HCT116 (cell line): ENCODE measurements at regions not wholly inside any gene's neighbourhood (a gene's known extent, or its start where the extent isn't known, plus 50 kb on each side); places are given as distances from the start of the nearest gene placed in this dataset.

ENCODE experiments used
- ATAC-seq: fragments of 200-7000 bp; cut with Tn5 transposase; 2 replicates; pipeline ENCODE4 v1.9.1; 2020; ENCODE audit warnings: mild to moderate bottlenecking, moderate library complexity
- BruUV-seq: library from RNA; stranded (reverse); fragments of 400-500 nt; replicated peaks from 2 replicates; lab custom pipeline; 2021; lab: Mats Ljungman, UMichigan
- CTCF ChIA-PET: fragments of 300-600 bp; sonication (Branson Sonifier 250); formaldehyde crosslinking; loops from one replicate; lab custom pipeline; 2021; ENCODE audit warnings: antibody characterized with exemption; lab: Charles Lee
- POLR2A ChIA-PET: fragments of 300-600, 350-600 bp; sonication (Branson Sonifier 250); formaldehyde crosslinking; loops from one replicate; lab custom pipeline; 2021; ENCODE audit warnings: antibody characterized with exemption; lab: Charles Lee
- RAD21 ChIA-PET, 2 experiments: fragments of 300-600 bp; sonication (Branson Sonifier 250); formaldehyde crosslinking; loops; one replicate each; lab custom pipeline; 2023; ENCODE audit warnings: low total read pairs in 2 of 2; ENCODE audit not compliant: uncharacterized antibody in 2 of 2, unreplicated experiment in 2 of 2, low non-redundant PET in 1 of 2; lab: Charles Lee
- DNase-seq: peaks from one replicate; pipeline ENCODE4 v3.0.0-alpha.2; 2010; ENCODE audit warnings: low read depth, low spot score
- H2AFZ ChIP-seq: fragments of 200-600 bp; shearing (Covaris generic), sonication (generic); 2 replicates; pipeline ENCODE4 v1.6.1; 2017; ENCODE audit warnings: low read depth, mixed run types, mixed read lengths, antibody characterized with exemption, low read length; ENCODE audit not compliant: poor library complexity, severe bottlenecking
- H3K27ac ChIP-seq: 2 replicates; pipeline ENCODE4 v1.5.1; 2012; ENCODE audit warnings: low read depth, low read length
- H3K27me3 ChIP-seq: fragments of 200-600 bp; sonication (generic); 2 replicates; pipeline ENCODE4 v1.6.1; 2016; ENCODE audit warnings: mixed run types, low read length, mixed read lengths; ENCODE audit not compliant: insufficient read depth
- H3K36me3 ChIP-seq, 2 experiments: fragments of 200-500 bp in 1 of 2; fragments of 200-600 bp in 1 of 2; sonication (Bioruptor generic) in 1 of 2; sonication (generic) in 1 of 2; 2 replicates each; pipeline versions ENCODE4 v1.5.1 to v1.6.1; 2014 to 2016; ENCODE audit warnings: low read length in 2 of 2, inconsistent platforms in 1 of 2, mixed read lengths in 1 of 2, mixed run types in 1 of 2; ENCODE audit not compliant: insufficient read depth in 2 of 2, control insufficient read depth in 1 of 2
- H3K4me1 ChIP-seq, 2 experiments: fragments of 200-600 bp in 1 of 2; sonication (generic) in 1 of 2; 2 replicates each; pipeline versions ENCODE4 v1.5.1 to v1.6.1; 2012 to 2017; ENCODE audit warnings: low read length in 2 of 2, inconsistent platforms in 1 of 2, mild to moderate bottlenecking in 1 of 2, mixed read lengths in 1 of 2, mixed run types in 1 of 2, moderate library complexity in 1 of 2; ENCODE audit not compliant: insufficient read depth in 2 of 2, control insufficient read depth in 1 of 2
- H3K4me2 ChIP-seq: fragments of 200-600 bp; sonication (generic); 2 replicates; pipeline ENCODE4 v1.6.1; 2017; ENCODE audit warnings: mixed run types, low read length, mixed read lengths
- H3K4me3 ChIP-seq, 2 experiments: fragments of 200-600 bp in 1 of 2; sonication (generic) in 1 of 2; replicated peaks in 1 of 2; 2 replicates each; pipeline ENCODE4 v1.5.1; 2011 to 2016; ENCODE audit warnings: low read length in 2 of 2, control low read depth in 1 of 2, low read depth in 1 of 2, mild to moderate bottlenecking in 1 of 2, mixed read lengths in 1 of 2, mixed run types in 1 of 2
- H3K79me2 ChIP-seq: fragments of 200-600 bp; sonication (generic); 2 replicates; pipeline ENCODE4 v1.6.1; 2017; ENCODE audit warnings: mild to moderate bottlenecking, mixed run types, low read length, moderate library complexity, mixed read lengths; ENCODE audit not compliant: insufficient read depth
- H3K9ac ChIP-seq: fragments of 200-600 bp; sonication (generic); 2 replicates; pipeline ENCODE4 v1.6.1; 2016; ENCODE audit warnings: low read length, mixed read lengths
- H3K9me2 ChIP-seq: fragments of 200-600 bp; sonication (generic), shearing (Covaris generic); 2 replicates; pipeline ENCODE4 v1.6.1; 2017; ENCODE audit warnings: mixed run types, mild to moderate bottlenecking, moderate library complexity; ENCODE audit not compliant: insufficient read depth
- H3K9me3 ChIP-seq, 2 experiments: fragments of 200-500 bp in 1 of 2; fragments of 200-600 bp in 1 of 2; sonication (Bioruptor generic) in 1 of 2; sonication (generic) in 1 of 2; 2 replicates each; pipeline ENCODE4 v1.6.1; 2014 to 2017; ENCODE audit warnings: low read length in 2 of 2, mixed read lengths in 2 of 2, inconsistent platforms in 1 of 2, low read depth in 1 of 2, mild to moderate bottlenecking in 1 of 2, mixed run types in 1 of 2, moderate library complexity in 1 of 2; ENCODE audit not compliant: control insufficient read depth in 1 of 2, insufficient read depth in 1 of 2
- H4K20me1 ChIP-seq: fragments of 200-600 bp; sonication (generic), shearing (Covaris generic); 2 replicates; pipeline ENCODE4 v1.6.1; 2017; ENCODE audit warnings: mixed run types, mild to moderate bottlenecking, moderate library complexity; ENCODE audit not compliant: insufficient read depth
- EGR1 ChIP-seq: IDR thresholded peaks from 2 replicates; pipeline ENCODE4 v1.6.1; 2012; ENCODE audit warnings: low read depth
- EZH2 ChIP-seq: fragments of 200-600 bp; sonication (generic); IDR thresholded peaks from 2 replicates; pipeline ENCODE4 v1.6.1; 2017; ENCODE audit warnings: antibody characterized with exemption, mixed run types
- EZH2phosphoT487 ChIP-seq: fragments of 200-600 bp; IDR thresholded peaks from 2 replicates; pipeline ENCODE4 v1.6.1; 2018; ENCODE audit warnings: antibody characterized with exemption, borderline replicate concordance
- JUND ChIP-seq: IDR thresholded peaks from 2 replicates; pipeline ENCODE4 v1.6.1; 2012
- POLR2A ChIP-seq: IDR thresholded peaks from 2 replicates; pipeline ENCODE4 v1.7.0; 2011; ENCODE audit warnings: borderline replicate concordance; ENCODE audit not compliant: insufficient read depth, insufficient read length; ENCODE audit errors: extremely low read depth
- POLR2AphosphoS5 ChIP-seq: IDR thresholded peaks from 2 replicates; pipeline ENCODE4 v1.6.1; 2011; ENCODE audit warnings: mild to moderate bottlenecking, low read depth, low read length, moderate library complexity
- SIN3A ChIP-seq: IDR thresholded peaks from 2 replicates; pipeline ENCODE4 v1.6.1; 2012; ENCODE audit warnings: low read depth
- SP1 ChIP-seq: IDR thresholded peaks from 2 replicates; pipeline ENCODE4 v1.6.1; 2012; ENCODE audit warnings: low read depth
- SRF ChIP-seq: IDR thresholded peaks from 2 replicates; pipeline ENCODE4 v1.6.1; 2012; ENCODE audit warnings: low read depth
- TCF7L2 ChIP-seq: IDR thresholded peaks from 2 replicates; pipeline ENCODE4 v1.7.0; 2011; ENCODE audit warnings: borderline replicate concordance, inconsistent platforms; ENCODE audit not compliant: insufficient read depth, insufficient read length; ENCODE audit errors: extremely low read depth
- YY1 ChIP-seq: IDR thresholded peaks from 2 replicates; pipeline ENCODE4 v1.6.1; 2011; ENCODE audit warnings: low read length, low read depth, moderate library complexity, mild to moderate bottlenecking; ENCODE audit not compliant: insufficient replicate concordance; ENCODE audit errors: extremely low read depth
- ZFX ChIP-seq: fragments of 450-650 bp; IDR thresholded peaks from 2 replicates; pipeline ENCODE4 v1.6.1; 2017
- ZNF274 ChIP-seq: fragments of 200-500 bp; sonication (Bioruptor generic); IDR thresholded peaks from 2 replicates; pipeline ENCODE4 v1.6.1; 2014; ENCODE audit warnings: mild to moderate bottlenecking, low read depth, low read length, inconsistent platforms
- intact Hi-C: fragments of 100-400 bp; cut with micrococcal nuclease; formaldehyde crosslinking; loops from 2 replicates; pipeline ENCODE4 v1.10.0; 2022
- TF ChIP-seq, protein P1 (sequence below), 3 experiments: fragments of 200-600 bp in 1 of 3; sonication (generic) in 1 of 3; IDR thresholded peaks in 2 of 3; conservative IDR thresholded peaks in 1 of 3; 2 replicates each; pipeline ENCODE4 v1.5.1; 2012 to 2017; ENCODE audit warnings: low read depth in 2 of 3, low read length in 2 of 3, antibody characterized with exemption in 1 of 3, borderline replicate concordance in 1 of 3, control low read depth in 1 of 3, mild to moderate bottlenecking in 1 of 3, mixed read lengths in 1 of 3, mixed run types in 1 of 3, moderate library complexity in 1 of 3; ENCODE audit not compliant: insufficient read depth in 1 of 3

DNA sequence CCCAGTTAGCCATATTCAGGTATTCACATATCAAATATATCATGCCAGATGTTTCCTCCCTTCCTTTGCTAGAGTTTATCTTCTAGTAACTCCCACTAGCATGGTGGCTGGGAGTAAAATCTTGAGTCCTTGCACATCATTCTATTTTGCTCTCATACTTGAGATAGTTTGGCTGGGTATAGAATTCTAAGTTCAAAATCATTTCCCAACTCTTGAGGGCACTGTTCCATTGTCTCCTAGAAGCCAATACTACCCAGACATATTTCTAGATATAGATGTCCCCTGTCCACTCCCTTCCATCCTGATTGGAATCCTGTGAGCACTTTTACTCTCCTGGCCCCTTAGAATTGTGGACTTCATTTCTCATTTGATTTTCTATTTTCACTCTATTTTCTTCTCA lies 104.7 kb downstream of the ZFP64 start:
- TF ChIP-seq SP1 (no peak), EGR1 (no peak), EZH2 (no peak), EZH2phosphoT487 (no peak), YY1 (no peak), SRF (no peak), POLR2A (no peak), ZNF274 (no peak), JUND (no peak), TCF7L2 (no peak), POLR2AphosphoS5 (no peak), SIN3A (no peak), ZFX (no peak)
- TF ChIP-seq, protein P1, sequence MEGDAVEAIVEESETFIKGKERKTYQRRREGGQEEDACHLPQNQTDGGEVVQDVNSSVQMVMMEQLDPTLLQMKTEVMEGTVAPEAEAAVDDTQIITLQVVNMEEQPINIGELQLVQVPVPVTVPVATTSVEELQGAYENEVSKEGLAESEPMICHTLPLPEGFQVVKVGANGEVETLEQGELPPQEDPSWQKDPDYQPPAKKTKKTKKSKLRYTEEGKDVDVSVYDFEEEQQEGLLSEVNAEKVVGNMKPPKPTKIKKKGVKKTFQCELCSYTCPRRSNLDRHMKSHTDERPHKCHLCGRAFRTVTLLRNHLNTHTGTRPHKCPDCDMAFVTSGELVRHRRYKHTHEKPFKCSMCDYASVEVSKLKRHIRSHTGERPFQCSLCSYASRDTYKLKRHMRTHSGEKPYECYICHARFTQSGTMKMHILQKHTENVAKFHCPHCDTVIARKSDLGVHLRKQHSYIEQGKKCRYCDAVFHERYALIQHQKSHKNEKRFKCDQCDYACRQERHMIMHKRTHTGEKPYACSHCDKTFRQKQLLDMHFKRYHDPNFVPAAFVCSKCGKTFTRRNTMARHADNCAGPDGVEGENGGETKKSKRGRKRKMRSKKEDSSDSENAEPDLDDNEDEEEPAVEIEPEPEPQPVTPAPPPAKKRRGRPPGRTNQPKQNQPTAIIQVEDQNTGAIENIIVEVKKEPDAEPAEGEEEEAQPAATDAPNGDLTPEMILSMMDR (IDR thresholded peaks at IDR 0.05 in 2 of 3, conservative IDR thresholded peaks at IDR 0.05 in 1 of 3; ENCODE audit: borderline replicate concordance in 1 of 3, insufficient read depth in 1 of 3, low read depth in 2 of 3, low read length in 2 of 3) = no peak
- ChIA-PET CTCF (no interaction called here), POLR2A (no interaction called here), RAD21 (no interaction called here)
- Histone ChIP-seq H3K27ac (no peak overlapping the region), H3K79me2 (no peaks in the 10 kb centered on the region), H3K4me3 (no peak overlapping the region), H4K20me1 (no peaks in the 10 kb centered on the region), H3K9me2 (no peaks in the 10 kb centered on the region), H3K9ac (no peak overlapping the region), H3K4me1 (no peaks in the 10 kb centered on the region), H3K4me2 (no peak overlapping the region), H3K36me3 (no peaks in the 10 kb centered on the region), H3K27me3 (no peaks in the 10 kb centered on the region), H3K9me3 (peaks cover 10% of the 10 kb centered on the region in 2 experiments; a peak in 3 of 4 replicates), H2AFZ (no peak overlapping the region)
- intact Hi-C loops = no loop called here
- BruUV-seq = no TSS peak
- ATAC-seq (no peak), DNase-seq (no peak)
